Endothelial cell of umbilical vein (primary cell): ENCODE measurements at regions not wholly inside any gene's neighbourhood (a gene's known extent, or its start where the extent isn't known, plus 50 kb on each side); places are given as distances from the start of the nearest gene placed in this dataset.

Experiments used
- CTCF ChIP-seq, 2 donors: IDR thresholded peaks; 1 replicate in 1 of 2; 2 replicates in 1 of 2; pipeline ENCODE4 v1.5.1; 2011; ENCODE audit warnings: low read length in 2 of 2, mild to moderate bottlenecking in 2 of 2, moderate library complexity in 2 of 2, control low read depth in 1 of 2, inconsistent platforms in 1 of 2, low read depth in 1 of 2; ENCODE audit not compliant: insufficient read depth in 1 of 2; ENCODE audit errors: extremely low read depth in 1 of 2
- EZH2 ChIP-seq: IDR thresholded peaks from 2 replicates; pipeline ENCODE4 v1.6.1; 2012; ENCODE audit warnings: borderline replicate concordance, low read depth, mild to moderate bottlenecking, moderate library complexity, low read length, inconsistent platforms; ENCODE audit not compliant: severe bottlenecking
- MAX ChIP-seq: IDR thresholded peaks from 2 replicates; pipeline ENCODE4 v1.6.1; 2011; ENCODE audit not compliant: insufficient read depth, insufficient read length
- MYC ChIP-seq: IDR thresholded peaks from one replicate; pipeline ENCODE4 v1.6.1; 2011; ENCODE audit warnings: mild to moderate bottlenecking, low read depth, low read length
- POLR2A ChIP-seq: IDR thresholded peaks from 2 replicates; pipeline ENCODE4 v1.6.1; 2012; ENCODE audit warnings: low read depth, mild to moderate bottlenecking, control low read depth, low read length
- POLR2AphosphoS5 ChIP-seq: IDR thresholded peaks from 2 replicates; pipeline ENCODE4 v1.6.1; 2012; ENCODE audit warnings: low read depth, mild to moderate bottlenecking, control low read depth, low read length, moderate library complexity; ENCODE audit not compliant: insufficient read depth

GRCh38 chr7:10521306-10521705, 452.4 kb upstream of the PHF14 start:
- TF ChIP-seq MYC (no peak), CTCF (IDR thresholded peaks at IDR 0.05; ENCODE audit: extremely low read depth in 1 of 2, insufficient read depth in 1 of 2, low read depth in 1 of 2, low read length in 2 of 2) (no peak), POLR2A (no peak), EZH2 (no peak), POLR2AphosphoS5 (no peak), MAX (no peak)
